OCI-LY3 (cell line): ENCODE measurements at regions not wholly inside any gene's neighbourhood (a gene's known extent, or its start where the extent isn't known, plus 50 kb on each side); places are given as distances from the start of the nearest gene placed in this dataset.

ENCODE experiments used
- H2AFZ ChIP-seq: fragments of 200-600, 300-600 bp; shearing (Covaris generic); 2 replicates; pipeline ENCODE4 v1.6.0; 2014; ENCODE audit warnings: antibody characterized with exemption, low read depth, low read length
- H3K27ac ChIP-seq: fragments of 200-600, 300-600 bp; sonication (generic); 2 replicates; pipeline ENCODE4 v1.5.1; 2014; ENCODE audit warnings: mild to moderate bottlenecking, low read length, moderate library complexity, mixed read lengths
- H3K27me3 ChIP-seq: fragments of 200-600, 300-600 bp; sonication (generic); 2 replicates; pipeline ENCODE4 v1.6.1; 2014; ENCODE audit warnings: low read depth, low read length, mixed read lengths
- H3K36me3 ChIP-seq: fragments of 200-600, 300-600 bp; sonication (generic); replicated peaks from 2 replicates; pipeline ENCODE3; 2014; ENCODE audit warnings: low read depth, low read length, mixed read lengths
- H3K4me1 ChIP-seq: fragments of 300-600, 200-600 bp; sonication (generic); 2 replicates; pipeline ENCODE4 v1.6.1; 2014; ENCODE audit warnings: low read length, mixed read lengths
- H3K4me2 ChIP-seq: fragments of 200-600, 300-600 bp; sonication (generic); 2 replicates; pipeline ENCODE4 v1.6.1; 2014; ENCODE audit warnings: low read length, mixed read lengths
- H3K4me3 ChIP-seq: fragments of 300-600, 200-600 bp; sonication (generic); 2 replicates; pipeline ENCODE4 v1.5.1; 2014; ENCODE audit warnings: antibody characterized with exemption, mild to moderate bottlenecking, low read length, moderate library complexity
- H3K79me2 ChIP-seq: fragments of 300-600, 200-600 bp; shearing (Covaris generic); 2 replicates; pipeline ENCODE4 v1.6.1; 2014; ENCODE audit warnings: mild to moderate bottlenecking, low read length, mixed read lengths
- H3K9ac ChIP-seq: fragments of 300-600, 200-600 bp; shearing (Covaris generic); 2 replicates; pipeline ENCODE4 v1.6.0; 2014; ENCODE audit warnings: mild to moderate bottlenecking, low read length, moderate library complexity
- H3K9me3 ChIP-seq: fragments of 200-600, 300-600 bp; shearing (Covaris generic); 2 replicates; pipeline ENCODE4 v1.6.1; 2014; ENCODE audit warnings: low read length, mixed read lengths; ENCODE audit not compliant: insufficient read depth
- H4K20me1 ChIP-seq: fragments of 200-600, 300-600 bp; sonication (generic); 2 replicates; pipeline ENCODE4 v1.6.1; 2016; ENCODE audit warnings: low read length, mixed read lengths; ENCODE audit not compliant: insufficient read depth
- CTCF ChIP-seq: fragments of 200-600, 300-600 bp; sonication (generic); IDR thresholded peaks from 2 replicates; pipeline ENCODE4 v1.5.1; 2014; ENCODE audit warnings: antibody characterized with exemption, low read length, low read depth
- EZH2phosphoT487 ChIP-seq: fragments of 200-600 bp; shearing (Covaris generic); IDR thresholded peaks from 2 replicates; pipeline ENCODE4 v1.6.1; 2018; ENCODE audit warnings: antibody characterized with exemption, mixed run types, low read depth

- no peaks in the 10 kb centered on the region for H4K20me1 ChIP-seq
- no peak overlapping the region for H2AFZ ChIP-seq
- H3K4me3 ChIP-seq = no peak overlapping the region
- TF ChIP-seq EZH2phosphoT487 (no peak), CTCF (no peak)
- H3K36me3 ChIP-seq = no peaks in the 10 kb centered on the region
- H3K4me2 ChIP-seq = no peak overlapping the region
- no peaks in the 10 kb centered on the region for H3K4me1 ChIP-seq
- H3K9me3 ChIP-seq = no peaks in the 10 kb centered on the region
- no peak overlapping the region for H3K9ac ChIP-seq
- H3K27ac ChIP-seq = no peak overlapping the region
- no peaks in the 10 kb centered on the region for H3K27me3 ChIP-seq
- no peaks in the 10 kb centered on the region for H3K79me2 ChIP-seq
Measured at GRCh38 chr16:54806881-54807360, 123.7 kb upstream of the IRX5 start.

GRCh38 chr16:54806378-54806777 is 124.3 kb upstream of the IRX5 start:
- Histone ChIP-seq H3K27ac (no peak overlapping the region), H2AFZ (no peak overlapping the region), H3K36me3 (no peaks in the 10 kb centered on the region), H3K4me1 (no peaks in the 10 kb centered on the region), H3K27me3 (no peaks in the 10 kb centered on the region), H3K4me2 (no peak overlapping the region), H3K9ac (no peak overlapping the region), H4K20me1 (no peaks in the 10 kb centered on the region), H3K79me2 (no peaks in the 10 kb centered on the region), H3K4me3 (no peak overlapping the region), H3K9me3 (no peaks in the 10 kb centered on the region)
- TF ChIP-seq CTCF (no peak), EZH2phosphoT487 (no peak)

DNA sequence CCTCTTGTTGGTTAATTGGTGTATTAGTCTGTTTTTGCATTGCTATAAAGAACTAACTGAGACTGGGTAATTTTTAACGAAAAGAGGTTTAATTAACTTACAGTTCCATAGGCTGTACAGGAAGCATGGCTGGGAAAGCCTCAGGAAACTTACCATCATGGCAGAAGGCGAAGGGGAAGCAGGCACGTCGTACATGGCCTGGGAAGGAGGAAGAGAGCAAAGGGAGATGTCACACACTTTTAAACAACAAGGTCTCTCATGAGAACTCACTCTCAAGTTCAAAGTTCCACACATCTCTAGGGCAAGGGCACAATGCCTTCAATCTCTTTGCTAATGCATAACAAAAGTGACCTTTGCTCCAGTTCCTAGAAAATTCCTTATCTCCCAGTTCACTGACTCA is 125.0 kb upstream of the IRX5 start:
- H3K27me3 ChIP-seq = no peaks in the 10 kb centered on the region
- TF ChIP-seq EZH2phosphoT487 (no peak), CTCF (no peak)
- no peaks in the 10 kb centered on the region for H4K20me1 ChIP-seq
- no peaks in the 10 kb centered on the region for H3K4me1 ChIP-seq
- H3K36me3 ChIP-seq = no peaks in the 10 kb centered on the region
- no peak overlapping the region for H3K4me3 ChIP-seq
- H3K79me2 ChIP-seq = no peaks in the 10 kb centered on the region
- H2AFZ ChIP-seq = no peak overlapping the region
- no peak overlapping the region for H3K9ac ChIP-seq
- H3K9me3 ChIP-seq = no peaks in the 10 kb centered on the region
- no peak overlapping the region for H3K4me2 ChIP-seq
- H3K27ac ChIP-seq = no peak overlapping the region

- Histone ChIP-seq H3K4me1 (no peaks in the 10 kb centered on the region), H3K27ac (no peak overlapping the region), H2AFZ (no peak overlapping the region), H3K4me3 (no peak overlapping the region), H3K79me2 (no peaks in the 10 kb centered on the region), H4K20me1 (no peaks in the 10 kb centered on the region), H3K4me2 (no peak overlapping the region), H3K27me3 (no peaks in the 10 kb centered on the region), H3K9ac (no peak overlapping the region), H3K9me3 (no peaks in the 10 kb centered on the region), H3K36me3 (no peaks in the 10 kb centered on the region)
- TF ChIP-seq EZH2phosphoT487 (no peak), CTCF (no peak)
Measured at GRCh38 chr16:54801057-54801844, 129.4 kb upstream of the IRX5 start.
